ENCODE measurements at regions not wholly inside any gene's neighbourhood (a gene's known extent, or its start where the extent isn't known, plus 50 kb on each side); places are given as distances from the start of the nearest gene placed in this dataset.

DNA sequence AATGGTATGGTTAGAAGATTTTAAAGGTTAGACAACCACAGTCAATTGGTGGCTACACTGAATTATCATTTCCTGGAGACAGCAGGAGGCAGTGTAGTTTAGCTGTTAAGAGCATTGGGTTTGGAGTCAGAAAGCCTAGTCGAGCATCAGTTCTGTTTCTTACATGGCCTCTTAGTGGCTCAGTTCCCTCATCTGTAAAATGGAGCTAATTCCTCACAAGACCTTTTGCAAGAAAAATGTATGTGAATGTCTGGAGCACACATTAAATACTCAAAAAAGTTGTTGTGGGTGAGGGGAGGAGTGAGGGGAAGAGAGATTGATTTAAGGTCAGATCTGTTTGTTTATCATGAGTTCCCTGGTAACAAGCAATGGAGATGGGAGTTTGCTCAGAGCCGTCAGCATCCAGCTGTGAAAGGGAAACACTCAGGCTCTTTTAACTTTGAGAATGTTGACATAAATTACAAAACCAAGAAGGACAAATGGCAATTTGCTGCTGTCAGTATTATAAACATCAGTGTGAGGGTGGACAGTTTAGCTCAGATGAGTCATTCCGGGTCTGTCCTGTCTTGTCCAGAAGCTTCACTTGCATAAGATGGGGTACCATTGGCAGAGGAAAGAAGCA, 98.2 kb upstream of the PGRMC2 start:
- H3K9me3 ChIP-seq (ENCODE audit: low read length), result no peaks in the 10 kb centered on the region
- BruUV-seq (replicated peaks), result no TSS peak
- H4K20me1 ChIP-seq (ENCODE audit: insufficient read depth, low read length), result no peaks in the 10 kb centered on the region
- H2AFZ ChIP-seq (ENCODE audit: low read length), result no peak overlapping the region
- no peak overlapping the region for H3K27ac ChIP-seq (ENCODE audit: low read depth, low read length, poor library complexity, severe bottlenecking)
- DNase-seq (ENCODE audit: low spot score), result no peak
- H3K9me2 ChIP-seq (ENCODE audit: insufficient read depth, low read length), result no peaks in the 10 kb centered on the region
- H3K4me1 ChIP-seq (ENCODE audit: insufficient read depth, low read length, poor library complexity, severe bottlenecking), result no peaks in the 10 kb centered on the region
- no peak overlapping the region for H3K4me2 ChIP-seq (ENCODE audit: low read length)
- no peak overlapping the region for H3K4me3 ChIP-seq (ENCODE audit: low read depth, low read length, poor library complexity, severe bottlenecking)
- no peaks in the 10 kb centered on the region for H3K79me2 ChIP-seq (ENCODE audit: insufficient read depth, low read depth, low read length)
- intact Hi-C loops (cut with micrococcal nuclease; ENCODE audit: unreplicated experiment), result no loop called here
- POLR2A ChIA-PET, result interaction anchor here (0.6 to 1.4 kb wide), 2 partner anchors 8 to 172 kb away, joined by 3 to 7 read pairs; no protein-coding TSS in a partner anchor
- H3K36me3 ChIP-seq (ENCODE audit: insufficient read depth, low read length), result no peaks in the 10 kb centered on the region
- no peak for TF ChIP-seq EZH2phosphoT487 (IDR thresholded peaks at IDR 0.05; ENCODE audit: borderline replicate concordance, low read depth, low read length)
- TF ChIP-seq, protein P1, sequence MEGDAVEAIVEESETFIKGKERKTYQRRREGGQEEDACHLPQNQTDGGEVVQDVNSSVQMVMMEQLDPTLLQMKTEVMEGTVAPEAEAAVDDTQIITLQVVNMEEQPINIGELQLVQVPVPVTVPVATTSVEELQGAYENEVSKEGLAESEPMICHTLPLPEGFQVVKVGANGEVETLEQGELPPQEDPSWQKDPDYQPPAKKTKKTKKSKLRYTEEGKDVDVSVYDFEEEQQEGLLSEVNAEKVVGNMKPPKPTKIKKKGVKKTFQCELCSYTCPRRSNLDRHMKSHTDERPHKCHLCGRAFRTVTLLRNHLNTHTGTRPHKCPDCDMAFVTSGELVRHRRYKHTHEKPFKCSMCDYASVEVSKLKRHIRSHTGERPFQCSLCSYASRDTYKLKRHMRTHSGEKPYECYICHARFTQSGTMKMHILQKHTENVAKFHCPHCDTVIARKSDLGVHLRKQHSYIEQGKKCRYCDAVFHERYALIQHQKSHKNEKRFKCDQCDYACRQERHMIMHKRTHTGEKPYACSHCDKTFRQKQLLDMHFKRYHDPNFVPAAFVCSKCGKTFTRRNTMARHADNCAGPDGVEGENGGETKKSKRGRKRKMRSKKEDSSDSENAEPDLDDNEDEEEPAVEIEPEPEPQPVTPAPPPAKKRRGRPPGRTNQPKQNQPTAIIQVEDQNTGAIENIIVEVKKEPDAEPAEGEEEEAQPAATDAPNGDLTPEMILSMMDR (conservative IDR thresholded peaks at IDR 0.05; ENCODE audit: low read length), result no peak
- CTCF ChIA-PET (ENCODE audit: unreplicated experiment), result no interaction called here

GRCh38 chr4:128384765-128385598, 97.4 kb upstream of the PGRMC2 start:
- no TSS peak for BruUV-seq (replicated peaks)
- Histone ChIP-seq H3K4me1 (ENCODE audit: insufficient read depth, low read length, poor library complexity, severe bottlenecking) (no peaks in the 10 kb centered on the region), H3K27ac (ENCODE audit: low read depth, low read length, poor library complexity, severe bottlenecking) (no peak overlapping the region), H4K20me1 (ENCODE audit: insufficient read depth, low read length) (no peaks in the 10 kb centered on the region), H3K4me3 (ENCODE audit: low read depth, low read length, poor library complexity, severe bottlenecking) (no peak overlapping the region), H3K9me2 (ENCODE audit: insufficient read depth, low read length) (no peaks in the 10 kb centered on the region), H3K9me3 (ENCODE audit: low read length) (no peaks in the 10 kb centered on the region), H3K4me2 (ENCODE audit: low read length) (no peak overlapping the region), H3K79me2 (ENCODE audit: insufficient read depth, low read depth, low read length) (no peaks in the 10 kb centered on the region), H2AFZ (ENCODE audit: low read length) (no peak overlapping the region), H3K36me3 (ENCODE audit: insufficient read depth, low read length) (no peaks in the 10 kb centered on the region)
- TF ChIP-seq EZH2phosphoT487 (IDR thresholded peaks at IDR 0.05; ENCODE audit: borderline replicate concordance, low read depth, low read length), result no peak
- TF ChIP-seq, protein P1 (conservative IDR thresholded peaks at IDR 0.05; ENCODE audit: low read length), result no peak
- ChIA-PET CTCF (ENCODE audit: unreplicated experiment) (no interaction called here), POLR2A (interaction anchor here (0.6 to 1.4 kb wide), 3 partner anchors 8 to 171 kb away, joined by 3 to 7 read pairs (median 3); no protein-coding TSS in a partner anchor)
- intact Hi-C loops (cut with micrococcal nuclease; ENCODE audit: unreplicated experiment), result no loop called here
- no peak for DNase-seq (ENCODE audit: low spot score)

GRCh38 chr4:128384091-128384520, 96.5 kb upstream of the PGRMC2 start:
- TF ChIP-seq, protein P1 (conservative IDR thresholded peaks at IDR 0.05; ENCODE audit: low read length), result no peak
- no peak for TF ChIP-seq EZH2phosphoT487 (IDR thresholded peaks at IDR 0.05; ENCODE audit: borderline replicate concordance, low read depth, low read length)
- POLR2A ChIA-PET, result interaction anchor here (1.1 kb wide), 1 partner anchor 11 kb away, joined by 3 read pairs; no protein-coding TSS in a partner anchor
- CTCF ChIA-PET (ENCODE audit: unreplicated experiment), result no interaction called here

More at GRCh38 chr4:128384091-128384520, 96.5 kb upstream of the PGRMC2 start:
- H2AFZ ChIP-seq (ENCODE audit: low read length), result no peak overlapping the region
- DNase-seq (ENCODE audit: low spot score), result no peak
- H3K4me3 ChIP-seq (ENCODE audit: low read depth, low read length, poor library complexity, severe bottlenecking), result no peak overlapping the region
- H3K9me3 ChIP-seq (ENCODE audit: low read length), result no peaks in the 10 kb centered on the region
- no peak overlapping the region for H3K4me2 ChIP-seq (ENCODE audit: low read length)
- intact Hi-C loops (cut with micrococcal nuclease; ENCODE audit: unreplicated experiment), result no loop called here
- H3K36me3 ChIP-seq (ENCODE audit: insufficient read depth, low read length), result no peaks in the 10 kb centered on the region
- H3K4me1 ChIP-seq (ENCODE audit: insufficient read depth, low read length, poor library complexity, severe bottlenecking), result no peaks in the 10 kb centered on the region
- no peaks in the 10 kb centered on the region for H3K9me2 ChIP-seq (ENCODE audit: insufficient read depth, low read length)
- no peaks in the 10 kb centered on the region for H4K20me1 ChIP-seq (ENCODE audit: insufficient read depth, low read length)
- H3K27ac ChIP-seq (ENCODE audit: low read depth, low read length, poor library complexity, severe bottlenecking), result no peak overlapping the region
- no peaks in the 10 kb centered on the region for H3K79me2 ChIP-seq (ENCODE audit: insufficient read depth, low read depth, low read length)
- BruUV-seq (replicated peaks), result no TSS peak
